Keratinocyte (primary cell): ENCODE measurements at regions not wholly inside any gene's neighbourhood (a gene's known extent, or its start where the extent isn't known, plus 50 kb on each side); places are given as distances from the start of the nearest gene placed in this dataset.

ENCODE experiments used
- DNase-seq: peaks from one replicate; pipeline ENCODE4 v3.0.0-alpha.2; 2011; ENCODE audit warnings: low read depth, missing footprints, low spot score
- FAIRE-seq: peaks from 2 replicates; lab custom pipeline; 2011; peaks lifted over from hg19 to GRCh38; lab: Jason Lieb, UNC
- H2AFZ ChIP-seq: 2 replicates; pipeline ENCODE4 v1.6.0; 2012; ENCODE audit warnings: low read length, control low read depth, inconsistent platforms; ENCODE audit not compliant: control insufficient read depth
- H3K27ac ChIP-seq: 2 replicates; pipeline ENCODE4 v1.5.1; 2011; ENCODE audit warnings: low read length; ENCODE audit not compliant: control insufficient read depth, insufficient read depth
- H3K27me3 ChIP-seq: 3 replicates; pipeline ENCODE4 v1.6.0; 2011; ENCODE audit warnings: low read length; ENCODE audit not compliant: control insufficient read depth, insufficient read depth; ENCODE audit errors: extremely low read depth
- H3K36me3 ChIP-seq, 2 experiments: 2 replicates in 1 of 2; 3 replicates in 1 of 2; pipeline ENCODE4 v1.5.1; 2011; ENCODE audit warnings: low read length in 2 of 2, mild to moderate bottlenecking in 1 of 2; ENCODE audit not compliant: control insufficient read depth in 2 of 2, insufficient read depth in 2 of 2; ENCODE audit errors: extremely low read depth in 1 of 2
- H3K4me1 ChIP-seq: 3 replicates; pipeline ENCODE4 v1.5.1; 2011; ENCODE audit warnings: low read length; ENCODE audit not compliant: control insufficient read depth, insufficient read depth; ENCODE audit errors: extremely low read depth
- H3K4me2 ChIP-seq: 3 replicates; pipeline ENCODE4 v1.6.0; 2011; ENCODE audit warnings: low read depth, low read length; ENCODE audit not compliant: control insufficient read depth, insufficient read depth; ENCODE audit errors: extremely low read depth
- H3K4me3 ChIP-seq, 3 experiments: fragments of 200-600 bp in 1 of 3; sonication (generic) in 1 of 3; 2 replicates in 2 of 3; 3 replicates in 1 of 3; pipeline ENCODE4 v1.5.1; 2011 to 2016; ENCODE audit warnings: low read length in 3 of 3, mild to moderate bottlenecking in 3 of 3, control low read depth in 2 of 3, inconsistent platforms in 1 of 3, low read depth in 1 of 3, mixed read lengths in 1 of 3, mixed run types in 1 of 3, moderate library complexity in 1 of 3; ENCODE audit not compliant: control insufficient read depth in 2 of 3, insufficient read depth in 2 of 3; ENCODE audit errors: extremely low read depth in 1 of 3
- H3K79me2 ChIP-seq: 2 replicates; pipeline ENCODE4 v1.6.0; 2012; ENCODE audit warnings: low read length; ENCODE audit not compliant: control insufficient read depth, insufficient read depth
- H3K9ac ChIP-seq: 3 replicates; pipeline ENCODE4 v1.6.0; 2011; ENCODE audit warnings: low read length; ENCODE audit not compliant: control insufficient read depth, insufficient read depth; ENCODE audit errors: extremely low read depth
- H3K9me1 ChIP-seq: 3 replicates; pipeline ENCODE4 v1.6.0; 2011; ENCODE audit warnings: low read length; ENCODE audit not compliant: control insufficient read depth, insufficient read depth; ENCODE audit errors: extremely low read depth
- H3K9me3 ChIP-seq: 2 replicates; pipeline ENCODE4 v1.5.1; 2012; ENCODE audit warnings: low read depth, low read length; ENCODE audit not compliant: control insufficient read depth
- H4K20me1 ChIP-seq: 3 replicates; pipeline ENCODE4 v1.6.0; 2011; ENCODE audit warnings: low read length; ENCODE audit not compliant: control insufficient read depth, insufficient read depth; ENCODE audit errors: extremely low read depth
- EZH2 ChIP-seq: IDR thresholded peaks from one replicate; pipeline ENCODE4 v1.6.1; 2012; ENCODE audit warnings: inconsistent platforms, mild to moderate bottlenecking, low read length, moderate library complexity
- dilution Hi-C: fragments of 300-500 bp; cut with MboI; formaldehyde crosslinking; loops from one replicate; pipeline ENCODE4 v1.7.0; 2020; ENCODE audit warnings: low sequenced_read_pairs; ENCODE audit not compliant: extremely low pct_ligation_motif_present
- TF ChIP-seq, protein P1 (sequence below), 3 experiments: IDR thresholded peaks in 1 of 3; conservative IDR thresholded peaks in 1 of 3; optimal IDR thresholded peaks in 1 of 3; 2 replicates in 2 of 3; 3 replicates in 1 of 3; pipeline versions ENCODE3 to v1.5.1; 2011; ENCODE audit warnings: low read length in 3 of 3, mild to moderate bottlenecking in 3 of 3, moderate library complexity in 2 of 3, control low read depth in 1 of 3, inconsistent platforms in 1 of 3; ENCODE audit not compliant: insufficient read depth in 2 of 3; ENCODE audit errors: extremely low read depth in 1 of 3

DNA sequence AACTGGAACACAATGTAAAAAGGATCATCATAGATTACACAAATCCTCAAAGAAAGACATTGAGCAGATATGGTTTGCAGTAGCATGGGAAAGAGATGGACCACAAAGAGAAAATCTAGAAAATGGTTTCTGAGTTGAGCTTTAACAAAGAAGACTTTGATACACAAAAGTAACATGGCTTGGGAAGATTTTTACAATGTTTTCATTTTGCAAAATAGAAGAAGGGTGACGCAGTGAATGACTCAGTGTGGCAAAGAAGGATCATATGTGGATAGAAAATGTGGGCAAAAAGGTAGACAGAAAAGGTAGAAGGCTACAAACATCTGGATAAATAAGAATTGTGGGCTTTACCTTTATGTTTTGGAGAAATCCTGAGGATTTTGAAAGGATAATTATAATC lies 1220.5 kb downstream of the PCDH17 start:
- dilution Hi-C loops = no loop called here

DNA sequence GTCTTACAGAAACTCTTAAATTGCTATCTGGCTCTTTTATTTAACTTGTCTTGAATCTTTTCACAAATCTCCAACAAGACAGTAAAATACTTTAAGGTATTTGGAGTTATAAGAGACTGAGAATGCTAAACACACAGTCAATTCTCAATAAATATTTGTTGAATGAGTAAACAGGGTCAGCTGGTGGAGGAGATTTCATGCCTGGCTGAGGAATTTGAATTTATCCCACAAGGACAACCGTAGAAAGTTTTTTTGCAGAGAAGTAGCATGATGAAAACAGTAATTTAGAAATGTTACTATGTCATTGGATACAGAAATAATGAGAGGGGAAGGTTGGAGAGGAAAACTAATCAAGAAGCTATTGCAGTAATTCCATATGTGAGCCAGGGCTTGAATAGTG lies 1223.7 kb downstream of the PCDH17 start:
- Histone ChIP-seq H3K4me1 (no peaks in the 10 kb centered on the region), H3K9ac (no peak overlapping the region), H4K20me1 (no peaks in the 10 kb centered on the region), H3K9me1 (no peaks in the 10 kb centered on the region), H3K4me2 (no peak overlapping the region), H3K27ac (no peak overlapping the region), H2AFZ (no peak overlapping the region), H3K27me3 (no peaks in the 10 kb centered on the region), H3K36me3 (no peaks in the 10 kb centered on the region), H3K9me3 (no peaks in the 10 kb centered on the region), H3K4me3 (no peak overlapping the region), H3K79me2 (no peaks in the 10 kb centered on the region)
- dilution Hi-C loops = no loop called here
- TF ChIP-seq, protein P1, sequence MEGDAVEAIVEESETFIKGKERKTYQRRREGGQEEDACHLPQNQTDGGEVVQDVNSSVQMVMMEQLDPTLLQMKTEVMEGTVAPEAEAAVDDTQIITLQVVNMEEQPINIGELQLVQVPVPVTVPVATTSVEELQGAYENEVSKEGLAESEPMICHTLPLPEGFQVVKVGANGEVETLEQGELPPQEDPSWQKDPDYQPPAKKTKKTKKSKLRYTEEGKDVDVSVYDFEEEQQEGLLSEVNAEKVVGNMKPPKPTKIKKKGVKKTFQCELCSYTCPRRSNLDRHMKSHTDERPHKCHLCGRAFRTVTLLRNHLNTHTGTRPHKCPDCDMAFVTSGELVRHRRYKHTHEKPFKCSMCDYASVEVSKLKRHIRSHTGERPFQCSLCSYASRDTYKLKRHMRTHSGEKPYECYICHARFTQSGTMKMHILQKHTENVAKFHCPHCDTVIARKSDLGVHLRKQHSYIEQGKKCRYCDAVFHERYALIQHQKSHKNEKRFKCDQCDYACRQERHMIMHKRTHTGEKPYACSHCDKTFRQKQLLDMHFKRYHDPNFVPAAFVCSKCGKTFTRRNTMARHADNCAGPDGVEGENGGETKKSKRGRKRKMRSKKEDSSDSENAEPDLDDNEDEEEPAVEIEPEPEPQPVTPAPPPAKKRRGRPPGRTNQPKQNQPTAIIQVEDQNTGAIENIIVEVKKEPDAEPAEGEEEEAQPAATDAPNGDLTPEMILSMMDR (optimal IDR thresholded peaks at IDR 0.05 in 1 of 3, IDR thresholded peaks at IDR 0.05 in 1 of 3, conservative IDR thresholded peaks at IDR 0.05 in 1 of 3; ENCODE audit: extremely low read depth in 1 of 3, insufficient read depth in 2 of 3, low read length in 3 of 3) = no peak
- no peak for TF ChIP-seq EZH2
- FAIRE-seq = no peak
- DNase-seq = no peak

More for the DNA sequence above, 1220.5 kb downstream of the PCDH17 start:
- no peaks in the 10 kb centered on the region for H3K4me1 ChIP-seq
- no peaks in the 10 kb centered on the region for H3K79me2 ChIP-seq
- no peak overlapping the region for H2AFZ ChIP-seq
- H3K4me2 ChIP-seq = no peak overlapping the region
- H4K20me1 ChIP-seq = no peaks in the 10 kb centered on the region
- H3K9ac ChIP-seq = no peak overlapping the region
- H3K9me3 ChIP-seq = no peaks in the 10 kb centered on the region
- no peaks in the 10 kb centered on the region for H3K27me3 ChIP-seq
- no peaks in the 10 kb centered on the region for H3K36me3 ChIP-seq
- H3K27ac ChIP-seq = no peak overlapping the region
- no peaks in the 10 kb centered on the region for H3K9me1 ChIP-seq
- FAIRE-seq = no peak
- TF ChIP-seq, protein P1 (optimal IDR thresholded peaks at IDR 0.05 in 1 of 3, IDR thresholded peaks at IDR 0.05 in 1 of 3, conservative IDR thresholded peaks at IDR 0.05 in 1 of 3; ENCODE audit: extremely low read depth in 1 of 3, insufficient read depth in 2 of 3, low read length in 3 of 3) = no peak
- no peak for DNase-seq
- no peak overlapping the region for H3K4me3 ChIP-seq
